Osteocyte (in vitro differentiated cells): ENCODE measurements at regions not wholly inside any gene's neighbourhood (a gene's known extent, or its start where the extent isn't known, plus 50 kb on each side); places are given as distances from the start of the nearest gene placed in this dataset.

Experiments
- DNase-seq: peaks from one replicate; pipeline ENCODE4 v3.0.0; 2021; ENCODE audit warnings: mixed read lengths; ENCODE audit not compliant: unreplicated experiment; ENCODE audit errors: extremely low spot score
- H3K27ac Mint-ChIP-seq: one replicate; pipeline ENCODE4 v1.8.0; 2021; ENCODE audit warnings: mild to moderate bottlenecking, mixed read lengths; ENCODE audit not compliant: unreplicated experiment
- H3K27me3 Mint-ChIP-seq: one replicate; pipeline ENCODE4 v1.8.0; 2021; ENCODE audit warnings: mixed read lengths; ENCODE audit not compliant: unreplicated experiment
- H3K36me3 Mint-ChIP-seq: one replicate; pipeline ENCODE4 v1.8.0; 2021; ENCODE audit warnings: mixed read lengths; ENCODE audit not compliant: unreplicated experiment
- H3K4me1 Mint-ChIP-seq: one replicate; pipeline ENCODE4 v1.8.0; 2021; ENCODE audit warnings: mixed read lengths; ENCODE audit not compliant: unreplicated experiment
- H3K4me3 Mint-ChIP-seq: one replicate; pipeline ENCODE4 v1.8.0; 2021; ENCODE audit warnings: mild to moderate bottlenecking, moderate library complexity, mixed read lengths; ENCODE audit not compliant: unreplicated experiment
- H3K9me3 Mint-ChIP-seq: one replicate; pipeline ENCODE4 v1.8.0; 2021; ENCODE audit warnings: mixed read lengths; ENCODE audit not compliant: unreplicated experiment
- TF ChIP-seq, protein P1 (sequence below): fragments of 200-600 bp; sonication (generic); IDR thresholded peaks from 2 replicates; pipeline ENCODE4 v1.5.0; 2021; ENCODE audit warnings: antibody characterized with exemption, mild to moderate bottlenecking, moderate library complexity

DNA sequence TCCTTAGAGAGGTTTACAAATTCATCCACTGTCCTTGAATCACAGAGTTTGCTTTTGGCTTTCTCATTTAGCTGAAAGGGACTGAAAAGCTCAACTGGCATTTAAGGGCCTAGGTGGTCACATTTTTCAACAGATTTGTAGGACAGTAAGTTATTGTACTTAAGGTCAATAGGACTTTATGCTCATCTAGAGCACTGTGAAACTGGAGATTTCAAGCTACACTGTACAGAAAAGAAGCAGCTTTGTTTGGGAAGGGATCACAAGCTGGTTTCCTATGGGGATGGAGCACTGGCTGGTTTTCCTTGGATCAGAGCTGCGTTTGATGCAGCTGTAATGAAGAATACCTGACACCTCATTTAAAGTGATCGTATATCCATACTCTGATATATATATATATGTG, 482.7 kb downstream of the FBXO15 start:
- peaks cover 6% of the 10 kb centered on the region for H3K27me3 Mint-ChIP-seq
- no peak for DNase-seq
- H3K27ac Mint-ChIP-seq: no peak overlapping the region

DNA sequence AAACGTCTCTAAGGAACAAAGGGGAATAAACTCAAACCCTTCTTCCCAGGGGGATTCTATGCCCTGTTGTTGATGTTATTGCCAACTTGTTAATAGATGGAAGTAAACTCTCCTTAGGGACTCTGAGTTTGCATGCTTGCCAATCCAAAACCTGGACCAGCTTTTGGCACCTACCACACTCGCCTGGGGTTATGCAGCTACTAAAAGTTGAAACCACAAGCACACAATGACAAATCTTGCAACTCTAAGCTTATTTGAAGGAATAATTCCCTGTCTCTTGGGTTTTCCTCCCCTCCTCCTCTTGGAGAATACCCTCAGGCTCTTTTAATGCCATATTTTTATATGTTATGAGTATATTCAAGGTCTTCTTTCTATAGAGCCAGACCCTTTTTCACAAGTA, 484.1 kb downstream of the FBXO15 start:
- TF ChIP-seq, protein P1, sequence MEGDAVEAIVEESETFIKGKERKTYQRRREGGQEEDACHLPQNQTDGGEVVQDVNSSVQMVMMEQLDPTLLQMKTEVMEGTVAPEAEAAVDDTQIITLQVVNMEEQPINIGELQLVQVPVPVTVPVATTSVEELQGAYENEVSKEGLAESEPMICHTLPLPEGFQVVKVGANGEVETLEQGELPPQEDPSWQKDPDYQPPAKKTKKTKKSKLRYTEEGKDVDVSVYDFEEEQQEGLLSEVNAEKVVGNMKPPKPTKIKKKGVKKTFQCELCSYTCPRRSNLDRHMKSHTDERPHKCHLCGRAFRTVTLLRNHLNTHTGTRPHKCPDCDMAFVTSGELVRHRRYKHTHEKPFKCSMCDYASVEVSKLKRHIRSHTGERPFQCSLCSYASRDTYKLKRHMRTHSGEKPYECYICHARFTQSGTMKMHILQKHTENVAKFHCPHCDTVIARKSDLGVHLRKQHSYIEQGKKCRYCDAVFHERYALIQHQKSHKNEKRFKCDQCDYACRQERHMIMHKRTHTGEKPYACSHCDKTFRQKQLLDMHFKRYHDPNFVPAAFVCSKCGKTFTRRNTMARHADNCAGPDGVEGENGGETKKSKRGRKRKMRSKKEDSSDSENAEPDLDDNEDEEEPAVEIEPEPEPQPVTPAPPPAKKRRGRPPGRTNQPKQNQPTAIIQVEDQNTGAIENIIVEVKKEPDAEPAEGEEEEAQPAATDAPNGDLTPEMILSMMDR: no peak
- no peak overlapping the region for H3K4me3 Mint-ChIP-seq
- H3K27me3 Mint-ChIP-seq: peaks cover 8% of the 10 kb centered on the region
- H3K36me3 Mint-ChIP-seq: no peaks in the 10 kb centered on the region
- H3K27ac Mint-ChIP-seq: no peak overlapping the region
- DNase-seq: no peak
- no peaks in the 10 kb centered on the region for H3K4me1 Mint-ChIP-seq
- no peaks in the 10 kb centered on the region for H3K9me3 Mint-ChIP-seq

More for the DNA sequence above, 482.7 kb downstream of the FBXO15 start:
- Mint-ChIP-seq H3K4me3 (no peak overlapping the region), H3K36me3 (no peaks in the 10 kb centered on the region), H3K4me1 (peaks cover 8% of the 10 kb centered on the region), H3K9me3 (no peaks in the 10 kb centered on the region)
- TF ChIP-seq, protein P1: no peak

DNA sequence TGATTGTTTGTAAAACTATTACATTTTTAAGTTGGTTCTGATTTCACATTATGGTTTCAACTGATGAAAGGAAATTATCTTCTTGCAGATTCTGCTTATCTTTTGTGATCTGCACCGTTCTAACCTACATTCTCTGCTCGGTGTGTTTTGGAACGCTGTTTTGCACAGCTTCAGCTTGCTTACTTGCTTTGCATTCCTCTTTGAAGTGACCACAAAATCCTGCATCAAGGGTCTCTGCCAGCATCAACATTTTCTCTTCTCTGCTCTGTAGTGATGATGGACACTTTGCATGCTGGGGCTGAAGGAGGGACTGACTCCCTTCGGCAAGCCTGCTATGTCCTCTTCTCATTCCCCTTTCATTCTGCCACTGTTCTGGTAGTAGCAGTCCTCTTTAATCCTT, 485.2 kb downstream of the FBXO15 start:
- TF ChIP-seq, protein P1: no peak
- no peaks in the 10 kb centered on the region for H3K9me3 Mint-ChIP-seq
- H3K27ac Mint-ChIP-seq: no peak overlapping the region
- peaks cover 8% of the 10 kb centered on the region for H3K27me3 Mint-ChIP-seq
- no peak overlapping the region for H3K4me3 Mint-ChIP-seq
- DNase-seq: no peak
- H3K4me1 Mint-ChIP-seq: no peaks in the 10 kb centered on the region
- H3K36me3 Mint-ChIP-seq: no peaks in the 10 kb centered on the region

DNA sequence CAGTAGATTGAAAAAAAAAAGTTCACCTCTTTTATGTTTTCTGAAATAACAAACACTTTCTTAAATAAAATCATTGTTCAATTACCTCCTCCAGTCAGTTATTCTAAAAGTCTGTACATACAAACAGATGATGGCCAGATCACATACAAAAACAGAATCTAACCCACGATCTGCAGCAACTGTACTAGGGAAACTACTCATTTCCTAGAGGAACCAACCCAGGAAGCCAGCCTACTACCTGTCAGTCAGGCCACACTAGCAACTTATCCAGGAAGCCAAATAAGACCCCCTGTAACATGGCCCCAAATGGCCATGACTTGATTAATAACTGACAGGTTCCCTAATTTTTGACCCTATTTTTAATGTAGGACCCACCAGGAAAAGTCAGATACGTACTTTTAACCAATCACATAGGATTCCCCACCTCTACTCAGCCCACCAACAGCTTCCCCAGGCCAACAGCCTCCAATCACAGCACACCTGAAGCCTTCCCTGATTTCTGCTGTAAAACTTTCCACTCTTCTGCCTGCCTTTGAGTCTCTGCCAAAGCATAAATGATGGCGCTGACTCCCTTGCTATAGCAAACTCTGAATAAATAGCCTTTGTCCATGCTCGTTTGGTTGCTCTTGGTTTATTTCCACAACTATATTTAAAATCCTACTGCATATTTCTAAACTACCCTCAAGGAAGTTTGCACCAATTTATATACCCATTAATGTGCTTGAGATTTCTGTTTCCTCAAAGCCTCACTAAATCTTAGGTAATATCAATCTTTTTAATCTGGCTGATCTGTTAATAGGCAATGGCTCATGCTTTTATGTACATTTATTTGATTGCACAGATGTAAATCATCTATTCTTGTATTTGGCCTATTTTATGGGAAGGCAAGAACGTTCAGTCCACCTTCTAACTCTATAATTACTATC, 486.4 kb downstream of the FBXO15 start:
- Mint-ChIP-seq H3K4me1 (no peaks in the 10 kb centered on the region), H3K4me3 (no peak overlapping the region), H3K9me3 (no peaks in the 10 kb centered on the region), H3K27me3 (peaks cover 8% of the 10 kb centered on the region), H3K36me3 (no peaks in the 10 kb centered on the region), H3K27ac (no peak overlapping the region)
- TF ChIP-seq, protein P1: no peak
- DNase-seq: no peak

DNA sequence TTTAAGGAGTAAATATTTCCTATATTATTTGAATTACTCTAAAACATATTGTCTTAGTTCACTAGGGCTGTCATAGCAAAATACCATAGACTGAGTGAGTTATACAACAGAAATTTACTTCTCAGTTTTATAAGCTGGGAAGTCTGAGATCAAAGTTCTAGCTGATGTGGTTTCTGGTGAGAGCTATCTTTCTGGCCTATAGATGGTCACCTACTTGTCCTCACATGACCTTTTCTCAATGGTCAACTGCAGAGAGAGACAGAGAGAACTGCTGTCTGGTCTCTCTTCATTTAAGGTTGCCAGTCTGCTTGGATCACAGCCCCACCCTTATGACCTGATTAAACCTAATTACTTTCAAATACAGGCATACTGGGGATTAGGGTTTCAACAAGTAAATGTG, 490.9 kb downstream of the FBXO15 start:
- no peak overlapping the region for H3K4me3 Mint-ChIP-seq
- no peaks in the 10 kb centered on the region for H3K36me3 Mint-ChIP-seq
- no peak overlapping the region for H3K27ac Mint-ChIP-seq
- H3K9me3 Mint-ChIP-seq: no peaks in the 10 kb centered on the region
- peaks cover 9% of the 10 kb centered on the region for H3K27me3 Mint-ChIP-seq
- no peaks in the 10 kb centered on the region for H3K4me1 Mint-ChIP-seq
- DNase-seq: no peak
- TF ChIP-seq, protein P1: no peak
